WTC11 (cell line): ENCODE measurements at regions not wholly inside any gene's neighbourhood (a gene's known extent, or its start where the extent isn't known, plus 50 kb on each side); places are given as distances from the start of the nearest gene placed in this dataset.

Source experiments
- ATAC-seq: fragments of 200-7000 bp; cut with Tn5 transposase; 2 replicates; pipeline ENCODE4 v1.10.0; 2021; ENCODE audit warnings: mild to moderate bottlenecking, moderate library complexity
- CTCF ChIA-PET: fragments of 300-600 bp; sonication (Branson Sonifier 250); formaldehyde crosslinking; loops from one replicate; lab custom pipeline; 2021; ENCODE audit warnings: antibody characterized with exemption; lab: Charles Lee
- POLR2A ChIA-PET: fragments of 350-600 bp; sonication (Branson Sonifier 250); formaldehyde crosslinking; loops from one replicate; lab custom pipeline; 2021; ENCODE audit warnings: antibody characterized with exemption; lab: Charles Lee
- DNase-seq: peaks from one replicate; pipeline ENCODE4 v3.0.0; 2021; ENCODE audit warnings: low spot score
- H3K27ac Mint-ChIP-seq: 2 replicates; pipeline ENCODE4 v1.8.0; 2021; ENCODE audit warnings: mixed read lengths
- H3K27me3 Mint-ChIP-seq: 2 replicates; pipeline ENCODE4 v1.8.0; 2021; ENCODE audit warnings: low read depth, mild to moderate bottlenecking, moderate library complexity, mixed read lengths
- H3K36me3 Mint-ChIP-seq: 2 replicates; pipeline ENCODE4 v1.8.0; 2021; ENCODE audit warnings: mixed read lengths
- H3K4me1 Mint-ChIP-seq: 2 replicates; pipeline ENCODE4 v1.8.0; 2022; ENCODE audit warnings: mixed read lengths
- H3K4me3 Mint-ChIP-seq: 2 replicates; pipeline ENCODE4 v1.8.0; 2021; ENCODE audit warnings: mild to moderate bottlenecking, moderate library complexity, mixed read lengths
- H3K9me3 Mint-ChIP-seq: 2 replicates; pipeline ENCODE4 v1.8.0; 2021; ENCODE audit warnings: mixed read lengths
- ATF1 ChIP-seq: sonication (generic); formaldehyde crosslinking; IDR thresholded peaks from 2 replicates; pipeline ENCODE4 v1.8.1; 2023; ENCODE audit warnings: mild to moderate bottlenecking, moderate library complexity, missing genetic modification reagents
- ATF2 ChIP-seq: sonication (generic); formaldehyde crosslinking; IDR thresholded peaks from 2 replicates; pipeline ENCODE4 v1.8.1; 2022; ENCODE audit warnings: low read depth, missing genetic modification reagents, borderline replicate concordance
- ATF6 ChIP-seq: sonication (generic); formaldehyde crosslinking; IDR thresholded peaks from 2 replicates; pipeline ENCODE4 v1.8.1; 2023; ENCODE audit warnings: mild to moderate bottlenecking, missing genetic modification reagents
- CREM ChIP-seq: sonication (generic); formaldehyde crosslinking; IDR thresholded peaks from 2 replicates; pipeline ENCODE4 v1.8.1; 2022; ENCODE audit warnings: mild to moderate bottlenecking, missing genetic modification reagents, moderate library complexity
- ESRRA ChIP-seq: sonication (generic); formaldehyde crosslinking; IDR thresholded peaks from 2 replicates; pipeline ENCODE4 v1.8.1; 2022; ENCODE audit warnings: mild to moderate bottlenecking, missing genetic modification reagents, borderline replicate concordance
- HMGA2 ChIP-seq: fragments of 250-450 bp; sonication (Bioruptor Pico); IDR thresholded peaks from 2 replicates; pipeline ENCODE4 v1.4.0; 2021; ENCODE audit warnings: mild to moderate bottlenecking, moderate library complexity
- NFATC4 ChIP-seq: fragments of 250-450 bp; sonication (Bioruptor Pico); IDR thresholded peaks from 2 replicates; pipeline ENCODE4 v1.9.0; 2021; ENCODE audit warnings: mild to moderate bottlenecking
- NFE2L1 ChIP-seq: sonication (generic); formaldehyde crosslinking; IDR thresholded peaks from 2 replicates; pipeline ENCODE4 v1.8.1; 2023; ENCODE audit warnings: missing genetic modification reagents
- ZNF317 ChIP-seq: sonication (generic); formaldehyde crosslinking; IDR thresholded peaks from 2 replicates; pipeline ENCODE4 v1.8.1; 2023; ENCODE audit warnings: low read depth, mild to moderate bottlenecking, moderate library complexity, missing genetic modification reagents, borderline replicate concordance
- ZNF416 ChIP-seq: fragments of 250-450 bp; sonication (Bioruptor Pico); IDR thresholded peaks from 2 replicates; pipeline ENCODE4 v1.9.0; 2021; ENCODE audit warnings: mild to moderate bottlenecking, inconsistent platforms
- ZNF512 ChIP-seq: sonication (generic); formaldehyde crosslinking; IDR thresholded peaks from 2 replicates; pipeline ENCODE4 v1.8.1; 2022; ENCODE audit warnings: missing genetic modification reagents, borderline replicate concordance
- TF ChIP-seq, protein P1 (sequence below): sonication (generic); formaldehyde crosslinking; IDR thresholded peaks from 2 replicates; pipeline ENCODE4 v1.8.0; 2022; ENCODE audit warnings: mild to moderate bottlenecking, missing genetic modification reagents

DNA sequence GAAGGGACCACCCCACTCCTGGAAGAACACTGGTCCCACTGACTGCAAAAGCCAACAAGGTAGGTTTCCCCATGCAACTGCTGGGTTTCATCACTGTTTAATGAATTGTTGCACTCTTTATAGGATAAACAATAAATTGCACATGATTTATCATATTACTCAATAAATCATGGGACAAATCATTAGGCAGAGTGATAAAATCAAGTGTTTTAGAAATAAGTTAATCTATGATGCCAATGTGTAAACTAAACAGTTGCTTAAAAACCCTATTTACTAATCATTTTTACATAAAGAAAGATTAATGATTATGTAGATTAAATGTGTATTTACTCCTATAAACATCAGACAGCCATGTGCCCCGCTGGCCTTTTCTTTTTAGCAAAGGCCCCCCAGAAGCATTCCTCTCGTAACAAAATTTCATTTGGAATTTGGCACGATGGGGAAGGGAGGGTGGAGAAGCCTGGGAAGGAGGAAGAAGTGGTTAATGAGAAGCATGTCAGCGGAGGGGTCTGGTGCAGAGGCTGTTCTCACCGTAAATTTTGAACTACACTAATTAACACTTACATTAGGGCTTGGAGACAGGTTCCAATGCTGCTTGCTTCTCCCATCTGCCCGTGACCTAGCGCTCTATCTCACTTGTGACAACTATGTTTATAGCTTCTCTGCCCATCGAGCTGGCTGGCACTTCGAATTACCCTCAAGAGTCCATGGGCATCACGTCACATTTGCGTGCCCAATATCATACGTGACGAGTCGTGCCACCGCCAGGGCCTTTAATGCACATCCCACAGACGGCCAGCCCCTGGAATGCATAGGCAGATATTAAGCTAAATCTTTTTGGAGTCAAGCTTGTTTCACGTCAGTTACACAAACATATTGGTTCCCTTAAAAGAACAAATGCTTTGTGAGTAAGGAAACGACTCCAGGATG is 357.7 kb upstream of the TSHZ3 start (continued):
- TF ChIP-seq ATF2 (CRISPR knock-in tag) (no peak), ATF6 (no peak), ESRRA (CRISPR knock-in tag) (no peak), HMGA2 (no peak), NFATC4 (CRISPR knock-in tag) (no peak), NFE2L1 (CRISPR knock-in tag) (no peak), CREM (no peak)

DNA sequence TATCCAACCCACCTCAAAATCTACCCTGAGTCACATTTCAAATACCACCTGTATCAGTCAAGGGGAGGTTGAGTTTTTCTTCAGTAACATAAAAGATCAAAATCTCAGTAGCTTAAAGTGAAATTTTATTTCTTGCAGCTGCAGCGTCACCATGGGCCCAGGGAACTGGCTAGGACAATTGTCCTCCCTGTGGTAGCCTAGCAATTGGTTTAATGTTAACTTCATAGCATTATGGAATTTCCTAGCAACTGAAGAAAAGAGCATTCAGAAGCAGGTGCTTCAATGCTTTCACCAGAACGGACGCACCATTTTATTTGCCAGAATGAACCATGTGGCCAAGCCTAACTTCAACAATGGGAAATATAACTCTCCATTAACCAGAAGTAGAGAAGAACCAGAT is 359.3 kb upstream of the TSHZ3 start:
- POLR2A ChIA-PET: no interaction called here
- no peaks in the 10 kb centered on the region for H3K36me3 Mint-ChIP-seq
- CTCF ChIA-PET: no interaction called here
- DNase-seq: no peak
- no peak overlapping the region for H3K27ac Mint-ChIP-seq
- no peak for TF ChIP-seq ATF6
- no peak for TF ChIP-seq ZNF512 (CRISPR knock-in tag)
- TF ChIP-seq, protein P1, sequence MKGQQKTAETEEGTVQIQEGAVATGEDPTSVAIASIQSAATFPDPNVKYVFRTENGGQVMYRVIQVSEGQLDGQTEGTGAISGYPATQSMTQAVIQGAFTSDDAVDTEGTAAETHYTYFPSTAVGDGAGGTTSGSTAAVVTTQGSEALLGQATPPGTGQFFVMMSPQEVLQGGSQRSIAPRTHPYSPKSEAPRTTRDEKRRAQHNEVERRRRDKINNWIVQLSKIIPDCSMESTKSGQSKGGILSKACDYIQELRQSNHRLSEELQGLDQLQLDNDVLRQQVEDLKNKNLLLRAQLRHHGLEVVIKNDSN (CRISPR knock-in tag): no peak
- no peak for TF ChIP-seq ZNF416
- no peak for TF ChIP-seq ATF1 (CRISPR knock-in tag)
- no peak for ATAC-seq
- H3K4me3 Mint-ChIP-seq: no peak overlapping the region
- H3K4me1 Mint-ChIP-seq: no peaks in the 10 kb centered on the region
- no peaks in the 10 kb centered on the region for H3K27me3 Mint-ChIP-seq
- peaks cover 11% of the 10 kb centered on the region for H3K9me3 Mint-ChIP-seq

DNA sequence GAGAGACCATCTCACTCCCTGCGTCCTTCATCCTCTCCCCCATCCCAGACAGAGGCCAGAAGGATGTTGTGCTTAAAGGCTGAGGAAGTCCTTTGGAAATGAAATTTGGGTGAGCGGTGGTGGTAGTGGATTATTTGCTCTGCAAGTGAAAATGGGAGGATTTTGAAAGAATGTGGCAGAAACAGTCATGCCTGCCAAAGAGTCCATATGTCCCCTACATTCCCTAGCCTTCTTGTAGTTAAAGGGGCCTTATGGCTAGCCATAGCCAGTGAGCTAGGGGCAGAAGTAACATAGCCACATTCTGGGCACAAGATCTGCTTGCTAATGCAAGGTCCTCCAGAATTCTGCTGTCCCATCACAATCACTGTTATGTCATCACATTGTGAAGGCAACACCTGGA is 360.2 kb upstream of the TSHZ3 start:
- H3K27me3 Mint-ChIP-seq: no peaks in the 10 kb centered on the region
- H3K4me3 Mint-ChIP-seq: no peak overlapping the region
- no peaks in the 10 kb centered on the region for H3K36me3 Mint-ChIP-seq
- H3K9me3 Mint-ChIP-seq: peaks cover 4% of the 10 kb centered on the region; the same call in 1 of the 2 replicates
- no peaks in the 10 kb centered on the region for H3K4me1 Mint-ChIP-seq
- ATAC-seq (no peak), DNase-seq (no peak)
- H3K27ac Mint-ChIP-seq: no peak overlapping the region
- POLR2A ChIA-PET: no interaction called here
- no peak for TF ChIP-seq ZNF317
- CTCF ChIA-PET: no interaction called here
